Ammon's horn (tissue), 1 donor: ENCODE measurements at regions not wholly inside any gene's neighbourhood (a gene's known extent, or its start where the extent isn't known, plus 50 kb on each side); places are given as distances from the start of the nearest gene placed in this dataset.
"Not testable (repeated sequence)": the region's sequence is repeated elsewhere in the genome, so short reads cannot be mapped to it uniquely, and the experiment has no call there.

ENCODE experiments used
- DNase-seq: peaks from one replicate; pipeline ENCODE4 v3.0.0-alpha.2; 2016; ENCODE audit warnings: low spot score

GRCh38 chr12:115319446-115320040 lies 635.6 kb upstream of the TBX3 start:
- DNase-seq: no peak

GRCh38 chr12:115313929-115314328 lies 630.0 kb upstream of the TBX3 start:
- no peak for DNase-seq

GRCh38 chr12:115312901-115313300 lies 628.9 kb upstream of the TBX3 start:
- no peak for DNase-seq

GRCh38 chr12:115311875-115312274 lies 627.9 kb upstream of the TBX3 start:
- DNase-seq: no peak

- DNase-seq: no peak
Observed at GRCh38 chr12:115308918-115309317, 624.9 kb upstream of the TBX3 start.

GRCh38 chr12:115306380-115306779 lies 622.4 kb upstream of the TBX3 start:
- no peak for DNase-seq

GRCh38 chr12:115305867-115306266 lies 621.9 kb upstream of the TBX3 start:
- DNase-seq: no peak

- DNase-seq: no peak
Observed at GRCh38 chr12:115305275-115305674, 621.3 kb upstream of the TBX3 start.

- no peak for DNase-seq
Observed at GRCh38 chr12:115303723-115304309, 619.8 kb upstream of the TBX3 start.

GRCh38 chr12:115297445-115297844 lies 613.5 kb upstream of the TBX3 start:
- DNase-seq: no peak

GRCh38 chr12:115296613-115297198 lies 612.7 kb upstream of the TBX3 start:
- DNase-seq: no peak

GRCh38 chr12:115295886-115296285 lies 611.9 kb upstream of the TBX3 start:
- DNase-seq: no peak

- DNase-seq: no peak
Observed at GRCh38 chr12:115294453-115295133, 610.6 kb upstream of the TBX3 start.

- not testable (repeated sequence) for DNase-seq
Observed at GRCh38 chr12:115285429-115285828, 601.5 kb upstream of the TBX3 start.

GRCh38 chr12:115273456-115273855 lies 589.5 kb upstream of the TBX3 start:
- DNase-seq: no peak

- DNase-seq: no peak
Observed at GRCh38 chr12:115268451-115268850, 584.5 kb upstream of the TBX3 start.

- no peak for DNase-seq
Observed at GRCh38 chr12:115267891-115268290, 583.9 kb upstream of the TBX3 start.

GRCh38 chr12:115267464-115267863 lies 583.5 kb upstream of the TBX3 start:
- DNase-seq: no peak

- DNase-seq: no peak
Observed at GRCh38 chr12:115264605-115265004, 580.6 kb upstream of the TBX3 start.

- no peak for DNase-seq
Observed at GRCh38 chr12:115261691-115262398, 577.9 kb upstream of the TBX3 start.

GRCh38 chr12:115260762-115261675 lies 577.0 kb upstream of the TBX3 start:
- DNase-seq: no peak
